GM19397 (cell line): ENCODE measurements at regions not wholly inside any gene's neighbourhood (a gene's known extent, or its start where the extent isn't known, plus 50 kb on each side); places are given as distances from the start of the nearest gene placed in this dataset.
"Not testable (repeated sequence)": the region's sequence is repeated elsewhere in the genome, so short reads cannot be mapped to it uniquely, and the experiment has no call there.

Experiments
- ATAC-seq: cut with Tn5 transposase; IDR thresholded peaks from one replicate; pipeline ENCODE4 v1.9.1; 2021; ENCODE audit warnings: mild to moderate bottlenecking, moderate library complexity; ENCODE audit not compliant: unreplicated experiment

DNA sequence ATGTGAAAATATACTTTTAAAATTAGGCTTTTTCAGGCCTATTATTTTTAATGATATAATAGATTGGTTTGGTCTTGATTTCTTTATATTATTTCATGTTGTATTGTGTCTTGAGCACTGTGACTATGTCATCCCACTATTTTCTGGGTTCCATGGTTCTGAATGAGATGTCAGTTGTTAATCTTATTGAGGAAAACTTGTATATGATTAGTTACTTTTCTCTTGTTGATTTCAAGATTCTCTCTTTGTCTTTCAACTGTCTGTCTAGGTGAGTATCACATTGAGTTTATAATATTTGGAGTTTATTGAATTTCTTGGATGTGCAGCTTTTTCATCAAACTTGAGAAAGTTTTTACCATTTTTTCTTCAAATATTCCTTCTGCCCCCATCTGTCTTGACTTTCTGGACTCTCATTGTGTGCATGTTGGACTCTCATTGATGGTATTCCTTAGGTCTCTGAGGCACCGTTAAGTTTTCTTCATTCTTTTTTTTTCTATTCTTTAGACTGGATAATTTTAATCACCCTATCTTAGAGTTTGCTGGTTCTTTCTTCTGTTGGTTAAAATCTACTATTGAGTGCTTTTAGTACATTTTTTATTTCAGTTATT, 175.8 kb downstream of the TMEM167A start:
- ATAC-seq = no peak

DNA sequence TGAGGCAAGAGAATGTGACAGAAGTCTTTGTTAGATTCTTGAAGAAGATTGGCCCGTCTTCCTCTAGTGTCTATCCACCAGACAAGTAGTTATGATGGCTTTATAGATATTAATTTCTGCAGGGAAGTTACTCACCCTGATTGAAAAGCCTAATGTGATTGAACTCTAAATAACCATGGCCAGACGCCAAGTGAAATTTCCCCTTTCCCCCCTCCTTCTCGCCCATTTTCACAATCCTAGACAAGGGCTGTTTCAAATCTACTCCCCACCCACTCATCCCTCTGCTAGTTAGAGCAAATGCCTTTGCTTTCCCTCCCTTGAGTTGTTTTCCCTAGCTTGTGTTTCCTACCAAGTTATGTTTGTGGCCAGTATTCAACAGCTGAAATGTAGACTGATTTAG, 182.5 kb downstream of the TMEM167A start:
- ATAC-seq = no peak

GRCh38 chr5:82889088-82889487, 188.1 kb downstream of the TMEM167A start:
- no peak for ATAC-seq

DNA sequence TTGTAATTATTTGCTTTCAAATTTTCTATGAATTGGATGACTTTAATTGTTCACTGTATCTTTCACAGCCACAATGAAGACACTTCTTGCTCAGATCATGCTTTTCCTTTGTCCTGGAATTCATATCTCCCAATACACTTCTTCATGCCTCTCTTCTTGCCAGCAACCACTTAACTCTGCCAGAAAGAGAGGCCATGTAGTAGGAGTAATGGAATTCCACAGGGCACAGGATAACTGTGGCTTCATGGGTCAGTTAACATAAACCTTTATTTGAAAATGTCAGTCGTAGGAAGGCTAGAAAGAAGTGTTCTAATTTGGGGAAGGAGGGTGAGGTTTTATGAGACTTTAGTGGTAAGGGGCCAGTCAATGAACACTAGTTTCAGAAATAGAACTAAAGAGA, 190.3 kb downstream of the TMEM167A start:
- ATAC-seq = no peak

- ATAC-seq = no peak
These were observed 191.4 kb downstream of the TMEM167A start for GRCh38 chr5:82885627-82886389.

GRCh38 chr5:82884821-82885471, 192.2 kb downstream of the TMEM167A start:
- no peak for ATAC-seq

DNA sequence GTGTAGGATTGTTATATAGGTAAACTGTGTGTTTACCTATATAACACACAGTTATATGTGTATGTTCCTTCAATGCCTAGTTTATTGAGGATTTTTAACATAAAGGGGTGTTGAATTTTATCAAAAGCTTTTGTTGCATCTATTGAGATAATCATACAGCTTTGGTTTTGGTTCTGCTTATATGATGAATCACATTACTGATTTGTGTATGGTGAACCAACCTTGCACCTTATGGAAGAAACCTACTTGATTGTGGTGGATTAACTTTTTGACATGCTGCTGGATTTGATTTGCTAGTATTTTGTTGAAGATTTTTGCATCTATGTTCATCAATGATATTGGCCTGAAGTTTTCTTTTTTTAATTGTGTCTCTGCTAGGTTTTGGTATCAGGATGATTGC, 194.9 kb downstream of the TMEM167A start:
- ATAC-seq = no peak

DNA sequence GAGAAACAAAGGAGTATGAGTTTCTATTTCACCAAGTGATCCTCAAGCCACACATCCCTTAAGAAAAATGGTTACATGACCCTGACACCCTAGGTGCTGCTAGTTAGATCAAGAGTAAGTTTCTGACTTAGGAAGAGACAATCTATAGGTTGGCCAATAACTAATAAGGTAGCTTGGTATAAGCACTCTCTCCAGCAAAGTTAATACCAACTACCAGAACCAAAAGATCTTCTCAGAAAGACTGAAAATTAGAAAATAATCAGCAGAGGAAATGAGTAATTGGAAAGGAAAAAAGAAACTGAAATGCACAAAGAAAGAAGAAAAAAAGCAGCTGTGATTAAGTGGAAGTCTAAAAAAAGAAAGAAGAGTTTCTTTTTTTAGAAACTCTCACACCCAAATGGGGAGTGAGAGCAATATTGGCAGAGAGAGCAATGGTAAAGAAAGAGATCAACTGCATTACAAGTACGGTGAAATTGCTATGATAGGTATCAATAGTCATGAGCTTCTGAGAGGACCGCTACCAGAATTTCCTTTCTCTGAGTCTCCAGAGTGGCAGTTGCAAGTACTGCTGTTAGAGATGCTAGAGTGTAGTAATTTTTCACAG, 195.5 kb downstream of the TMEM167A start:
- peak; percentile 47 for ATAC-seq

GRCh38 chr5:82879089-82879488, 198.1 kb downstream of the TMEM167A start:
- ATAC-seq = no peak

DNA sequence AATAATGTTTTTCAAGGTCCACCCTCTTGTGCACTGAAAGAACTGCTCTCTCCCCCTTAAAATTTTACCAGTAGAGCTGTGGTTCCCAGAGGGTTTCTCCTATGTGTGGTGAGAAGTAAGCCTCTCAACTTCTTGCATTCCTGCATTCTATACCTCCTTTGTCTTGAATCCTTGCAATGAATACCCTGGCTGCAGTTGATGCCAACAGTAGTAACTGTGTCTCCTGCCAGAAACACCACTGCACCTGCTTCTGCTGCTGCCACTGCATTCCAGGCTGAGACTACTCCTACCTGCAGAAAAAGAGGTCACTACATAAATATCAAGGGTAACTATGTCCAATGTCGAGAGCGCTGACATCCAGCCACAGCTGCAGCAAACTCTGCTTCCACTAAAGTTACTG, 203.7 kb downstream of the TMEM167A start:
- no peak for ATAC-seq

DNA sequence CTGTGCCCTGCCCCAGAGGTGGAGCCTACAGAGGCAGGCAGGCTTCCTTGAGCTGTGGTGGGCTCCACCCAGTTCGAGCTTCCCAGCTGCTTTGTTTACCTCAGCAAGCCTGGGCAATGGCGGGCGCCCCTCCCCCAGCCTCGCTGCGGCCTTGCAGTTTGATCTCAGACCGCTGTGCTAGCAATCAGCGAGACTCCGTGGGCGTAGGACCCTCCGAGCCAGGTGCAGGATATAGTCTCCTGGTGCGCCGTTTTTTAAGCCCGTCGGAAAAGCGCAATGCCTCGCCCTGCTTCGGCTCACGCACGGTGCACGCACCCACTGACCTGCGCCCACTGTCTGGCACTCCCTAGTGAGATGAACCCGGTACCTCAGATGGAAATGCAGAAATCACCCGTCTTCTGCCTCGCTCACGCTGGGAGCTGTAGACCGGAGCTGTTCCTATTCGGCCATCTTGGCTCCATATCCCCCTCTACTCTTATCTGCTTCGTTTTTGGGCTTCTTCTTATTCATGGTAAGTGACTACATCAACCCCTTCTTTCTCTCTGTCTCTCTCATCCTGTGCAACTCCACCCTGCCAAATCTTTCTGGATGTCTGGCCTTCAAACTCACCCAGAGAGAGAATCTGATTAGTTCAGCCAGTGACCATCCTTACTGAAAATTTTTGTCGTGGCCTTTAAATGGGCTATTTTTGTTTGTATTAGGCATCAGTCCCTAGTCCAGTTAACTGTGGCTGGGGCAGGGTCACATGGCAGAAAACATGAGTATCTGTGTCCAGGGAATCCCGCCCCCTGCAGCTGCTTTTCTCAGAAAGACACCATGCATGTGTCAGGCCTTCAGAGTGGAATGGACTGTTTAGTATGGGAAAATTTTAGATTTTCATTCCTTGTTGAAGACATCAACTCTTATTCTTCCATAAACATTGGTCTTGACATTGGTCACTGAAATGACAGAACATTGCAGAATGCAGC, 204.6 kb downstream of the TMEM167A start:
- not testable (repeated sequence) for ATAC-seq

- no peak for ATAC-seq
These were observed 211.6 kb downstream of the TMEM167A start for GRCh38 chr5:82865625-82866024.

GRCh38 chr5:82863266-82863665, 213.9 kb downstream of the TMEM167A start:
- no peak for ATAC-seq

- ATAC-seq = no peak
These were observed 214.5 kb downstream of the TMEM167A start for GRCh38 chr5:82862711-82863110.

GRCh38 chr5:82862261-82862660, 214.9 kb downstream of the TMEM167A start:
- no peak for ATAC-seq

DNA sequence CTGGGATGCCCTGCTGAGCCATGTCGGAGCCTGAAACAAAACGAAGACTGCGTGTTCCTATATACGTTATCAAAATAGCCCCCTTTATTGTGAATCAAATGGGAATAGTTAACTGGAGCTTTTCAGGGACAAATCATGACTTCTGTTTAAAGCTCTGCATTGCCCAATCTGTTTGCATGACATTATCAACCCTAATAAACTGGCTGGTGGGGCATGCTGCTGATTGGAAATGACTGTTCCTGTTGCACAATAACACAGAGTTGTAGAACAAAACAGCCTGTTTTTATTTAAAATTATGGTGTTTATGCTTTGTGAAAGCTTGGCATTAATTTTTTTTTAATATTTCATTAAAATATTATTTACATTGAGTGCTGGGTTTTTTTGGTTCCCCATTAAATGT, 215.5 kb downstream of the TMEM167A start:
- ATAC-seq = no peak

DNA sequence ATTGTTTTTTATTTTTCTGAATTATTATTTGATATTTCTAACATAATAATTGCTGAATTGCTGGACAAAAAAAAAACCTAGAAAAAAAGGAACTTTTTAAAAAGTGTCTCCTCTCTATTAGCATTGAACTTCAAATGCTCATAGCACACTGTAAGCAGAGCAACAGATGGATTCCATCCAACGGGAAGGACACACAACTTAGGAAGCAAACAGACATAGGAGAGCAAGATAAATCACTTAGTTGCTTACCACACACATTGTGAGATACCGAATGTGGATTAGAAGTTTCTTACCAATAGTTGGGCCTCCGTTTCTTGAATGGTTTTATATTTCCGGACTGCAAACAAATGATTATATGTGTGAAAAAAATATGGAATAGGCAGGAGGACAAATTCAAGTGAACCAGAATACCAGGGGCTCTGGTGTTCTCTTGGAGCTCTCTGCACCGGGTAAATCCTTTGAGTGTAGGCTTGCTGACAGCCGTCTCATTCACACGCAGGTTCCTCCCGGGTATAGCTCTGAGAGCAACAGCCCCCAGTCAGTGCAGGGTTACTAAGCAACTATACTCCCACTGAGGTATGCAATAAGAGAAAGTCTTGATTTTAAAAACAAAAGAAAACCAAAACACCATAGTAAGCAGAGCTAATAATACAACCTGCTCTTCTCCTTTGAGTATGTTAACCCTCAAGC, 217.6 kb downstream of the TMEM167A start:
- no peak for ATAC-seq

DNA sequence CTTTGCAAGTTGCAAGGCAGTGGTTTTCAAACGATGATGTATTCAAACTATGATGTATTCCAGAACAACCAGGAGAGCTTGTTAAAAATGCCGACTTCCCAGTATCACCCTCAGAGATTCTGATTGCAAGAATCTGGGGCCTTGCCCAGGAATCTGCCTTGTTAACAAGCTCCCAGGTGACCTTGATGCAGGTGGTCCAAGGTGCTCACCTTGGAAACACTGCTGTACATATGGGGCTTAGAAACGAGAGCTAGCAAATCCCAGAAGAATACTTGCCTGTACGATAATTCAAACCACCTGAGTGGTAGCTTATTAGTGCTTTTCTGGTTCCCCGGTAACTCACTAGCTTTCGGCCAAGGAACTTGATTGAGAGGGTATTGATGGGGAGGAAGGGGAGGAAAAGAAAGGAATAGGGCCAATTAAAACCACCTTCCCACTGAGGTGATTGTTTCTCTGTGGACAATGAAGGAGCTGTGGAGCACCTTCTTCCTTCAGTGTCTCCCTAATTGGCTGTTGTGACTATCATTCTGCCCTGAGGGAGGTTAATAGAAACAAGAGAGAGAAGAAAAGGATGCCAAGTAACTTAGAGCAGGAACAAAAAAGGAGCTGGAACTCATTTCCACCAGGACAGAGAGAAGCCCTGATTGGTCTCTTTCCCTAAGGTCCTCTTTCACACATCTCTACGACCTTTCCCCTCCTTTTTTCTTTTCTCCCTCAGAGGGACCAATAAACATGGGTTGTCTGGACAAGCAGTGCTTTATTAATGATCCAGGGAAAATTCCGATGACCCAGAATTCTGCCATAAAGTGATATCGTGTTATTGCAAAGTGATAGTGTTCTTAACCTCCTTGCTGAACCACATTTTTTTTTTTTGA, 218.8 kb downstream of the TMEM167A start:
- ATAC-seq = no peak
